Esophagus muscularis mucosa (tissue), 4 donors: ENCODE measurements at regions not wholly inside any gene's neighbourhood (a gene's known extent, or its start where the extent isn't known, plus 50 kb on each side); places are given as distances from the start of the nearest gene placed in this dataset.

Experiments
- DNase-seq: peaks from one replicate; pipeline ENCODE4 v3.0.0-alpha.2; 2017; ENCODE audit errors: extremely low spot score
- H3K27ac ChIP-seq, 4 donors: fragments of 200-600 bp; sonication (generic); replicated peaks in 1 of 4; 1 replicate in 3 of 4; 2 replicates in 1 of 4; pipeline ENCODE4 v1.5.1; 2016 to 2019; ENCODE audit warnings: mild to moderate bottlenecking in 1 of 4
- H3K27me3 ChIP-seq, 4 donors: fragments of 200-600 bp; sonication (generic); one replicate each; pipeline versions ENCODE4 v1.5.1 to v1.6.0; 2016 to 2019
- H3K36me3 ChIP-seq, 4 donors: fragments of 200-600 bp; sonication (generic); one replicate each; pipeline ENCODE4 v1.5.1; 2016 to 2019
- H3K4me1 ChIP-seq, 4 donors: fragments of 200-600 bp; sonication (generic); one replicate each; pipeline ENCODE4 v1.5.1; 2016 to 2019
- H3K4me3 ChIP-seq, 4 donors: fragments of 200-600 bp; sonication (generic); 1 replicate in 2 of 4; 2 replicates in 2 of 4; pipeline ENCODE4 v1.5.1; 2016 to 2019; ENCODE audit warnings: mild to moderate bottlenecking in 4 of 4, moderate library complexity in 1 of 4
- H3K9me3 ChIP-seq, 4 donors: fragments of 200-600 bp; sonication (generic); 1 replicate in 3 of 4; 2 replicates in 1 of 4; pipeline ENCODE4 v1.5.1; 2016 to 2019
- CTCF ChIP-seq, 3 experiments: fragments of 200-600 bp in 2 of 3; fragments of 450-650 bp in 1 of 3; sonication (generic) in 2 of 3; IDR thresholded peaks; one replicate each; pipeline ENCODE4 v1.5.1; 2017 to 2019; ENCODE audit warnings: antibody characterized with exemption in 3 of 3, mild to moderate bottlenecking in 2 of 3, moderate library complexity in 1 of 3
- EP300 ChIP-seq: sonication (generic); formaldehyde crosslinking; IDR thresholded peaks from one replicate; pipeline ENCODE4 v1.6.1; 2017; ENCODE audit warnings: antibody characterized with exemption
- POLR2A ChIP-seq: fragments of 450-650 bp; IDR thresholded peaks from one replicate; pipeline ENCODE4 v1.6.1; 2017; ENCODE audit warnings: antibody characterized with exemption, moderate library complexity, mild to moderate bottlenecking, low read depth
- POLR2AphosphoS5 ChIP-seq, 2 donors: sonication (generic); formaldehyde crosslinking; IDR thresholded peaks; one replicate each; pipeline ENCODE4 v1.6.1; 2017; ENCODE audit warnings: antibody characterized with exemption in 2 of 2
- WGBS: methylation state at CpG from one replicate; pipeline ENCODE4 v1.1.5; 2018; 5-methylcytosine and 5-hydroxymethylcytosine counted together
- intact Hi-C: fragments of 100-400 bp; cut with DNase I; formaldehyde crosslinking; loops from one replicate; pipeline ENCODE4 v1.15.1; 2023

GRCh38 chr7:153052206-153052605 is 292.7 kb downstream of the ACTR3B start:
- no peak for TF ChIP-seq EP300
- no peak for TF ChIP-seq CTCF (IDR thresholded peaks at IDR 0.05)
- no peak for TF ChIP-seq POLR2AphosphoS5 (IDR thresholded peaks at IDR 0.05)
- no peak for TF ChIP-seq POLR2A

GRCh38 chr7:153061910-153062528 is 302.5 kb downstream of the ACTR3B start:
- H3K36me3 ChIP-seq, result no peaks in the 10 kb centered on the region
- H3K9me3 ChIP-seq, result no peaks in the 10 kb centered on the region
- no peaks in the 10 kb centered on the region for H3K27me3 ChIP-seq
- H3K4me1 ChIP-seq, result no peaks in the 10 kb centered on the region
- TF ChIP-seq POLR2A (no peak), POLR2AphosphoS5 (IDR thresholded peaks at IDR 0.05) (no peak), EP300 (no peak), CTCF (IDR thresholded peaks at IDR 0.05) (no peak)
- 44% methylated on average over 13 of the region's 13 CpGs for WGBS
- H3K27ac ChIP-seq, result no peak overlapping the region
- intact Hi-C loops, result no loop called here
- H3K4me3 ChIP-seq, result no peak overlapping the region
- DNase-seq, result no peak

More at GRCh38 chr7:153052206-153052605, 292.7 kb downstream of the ACTR3B start:
- WGBS, result 83% methylated on average over 5 of the region's 5 CpGs
- Histone ChIP-seq H3K4me1 (no peaks in the 10 kb centered on the region), H3K9me3 (peaks cover 0 to 4% (median 0%) of the 10 kb centered on the region in 4 donors), H3K36me3 (no peaks in the 10 kb centered on the region), H3K27ac (no peak overlapping the region), H3K4me3 (no peak overlapping the region), H3K27me3 (peaks cover 0 to 5% (median 0%) of the 10 kb centered on the region in 4 donors)
- intact Hi-C loops, result no loop called here
- no peak for DNase-seq

GRCh38 chr7:153065051-153065450 is 305.5 kb downstream of the ACTR3B start:
- H3K36me3 ChIP-seq, result no peaks in the 10 kb centered on the region
- DNase-seq, result no peak
- WGBS, result 40% methylated on average over 1 of the region's 1 CpG
- H3K27me3 ChIP-seq, result no peaks in the 10 kb centered on the region
- intact Hi-C loops, result no loop called here
- H3K4me1 ChIP-seq, result no peaks in the 10 kb centered on the region
- H3K9me3 ChIP-seq, result no peaks in the 10 kb centered on the region
- TF ChIP-seq CTCF (IDR thresholded peaks at IDR 0.05), result no peak
- TF ChIP-seq EP300, result no peak
- TF ChIP-seq POLR2A, result no peak
- TF ChIP-seq POLR2AphosphoS5 (IDR thresholded peaks at IDR 0.05), result no peak
- no peak overlapping the region for H3K27ac ChIP-seq
- no peak overlapping the region for H3K4me3 ChIP-seq

- no peak overlapping the region for H3K27ac ChIP-seq
- WGBS, result 83% methylated on average over 5 of the region's 5 CpGs
- no peaks in the 10 kb centered on the region for H3K36me3 ChIP-seq
- H3K4me1 ChIP-seq, result no peaks in the 10 kb centered on the region
- no peak for DNase-seq
- intact Hi-C loops, result no loop called here
- no peaks in the 10 kb centered on the region for H3K9me3 ChIP-seq
- H3K27me3 ChIP-seq, result no peaks in the 10 kb centered on the region
- TF ChIP-seq POLR2AphosphoS5 (IDR thresholded peaks at IDR 0.05), result no peak
- no peak for TF ChIP-seq EP300
- TF ChIP-seq CTCF (IDR thresholded peaks at IDR 0.05), result no peak
- TF ChIP-seq POLR2A, result no peak
- no peak overlapping the region for H3K4me3 ChIP-seq
Measured at GRCh38 chr7:153066711-153067110, 307.2 kb downstream of the ACTR3B start.

- no peak for DNase-seq
- no peak for TF ChIP-seq CTCF (IDR thresholded peaks at IDR 0.05)
- no peak for TF ChIP-seq POLR2AphosphoS5 (IDR thresholded peaks at IDR 0.05)
- no peak for TF ChIP-seq EP300
- TF ChIP-seq POLR2A, result no peak
- H3K4me1 ChIP-seq, result no peaks in the 10 kb centered on the region
- no peaks in the 10 kb centered on the region for H3K27me3 ChIP-seq
- H3K9me3 ChIP-seq, result no peaks in the 10 kb centered on the region
- no peaks in the 10 kb centered on the region for H3K36me3 ChIP-seq
- H3K4me3 ChIP-seq, result no peak overlapping the region
- intact Hi-C loops, result no loop called here
- H3K27ac ChIP-seq, result no peak overlapping the region
Measured at GRCh38 chr7:153070141-153070540, 310.6 kb downstream of the ACTR3B start.
